ENCODE measurements at regions not wholly inside any gene's neighbourhood (a gene's known extent, or its start where the extent isn't known, plus 50 kb on each side); places are given as distances from the start of the nearest gene placed in this dataset.
"Not testable (repeated sequence)": the region's sequence is repeated elsewhere in the genome, so short reads cannot be mapped to it uniquely, and the experiment has no call there.

GRCh38 chr16:25443994-25444393 lies 186.3 kb upstream of the ZKSCAN2 start:
- DNase-seq (ENCODE audit: low read depth), result no peak

GRCh38 chr16:25434064-25434463 lies 176.4 kb upstream of the ZKSCAN2 start:
- DNase-seq (ENCODE audit: low read depth), result no peak

- DNase-seq (ENCODE audit: low read depth), result no peak
Measured at GRCh38 chr16:25433388-25433787, 175.7 kb upstream of the ZKSCAN2 start.

- no peak for DNase-seq (ENCODE audit: low read depth)
Measured at GRCh38 chr16:25431472-25431871, 173.8 kb upstream of the ZKSCAN2 start.

- no peak for DNase-seq (ENCODE audit: low read depth)
Measured at GRCh38 chr16:25426829-25427228, 169.2 kb upstream of the ZKSCAN2 start.

- no peak for DNase-seq (ENCODE audit: low read depth)
Measured at GRCh38 chr16:25419681-25420080, 162.0 kb upstream of the ZKSCAN2 start.

GRCh38 chr16:25419153-25419552 lies 161.5 kb upstream of the ZKSCAN2 start:
- no peak for DNase-seq (ENCODE audit: low read depth)

GRCh38 chr16:25416002-25416401 lies 158.4 kb upstream of the ZKSCAN2 start:
- no peak for DNase-seq (ENCODE audit: low read depth)

GRCh38 chr16:25413975-25414374 lies 156.3 kb upstream of the ZKSCAN2 start:
- no peak for DNase-seq (ENCODE audit: low read depth)

GRCh38 chr16:25413133-25413532 lies 155.5 kb upstream of the ZKSCAN2 start:
- DNase-seq (ENCODE audit: low read depth), result no peak

GRCh38 chr16:25411396-25412081 lies 153.9 kb upstream of the ZKSCAN2 start:
- DNase-seq (ENCODE audit: low read depth), result no peak

- no peak for DNase-seq (ENCODE audit: low read depth)
Measured at GRCh38 chr16:25403852-25404251, 146.2 kb upstream of the ZKSCAN2 start.

GRCh38 chr16:25395528-25395927 lies 137.9 kb upstream of the ZKSCAN2 start:
- DNase-seq (ENCODE audit: low read depth), result no peak

GRCh38 chr16:25390761-25391160 lies 133.1 kb upstream of the ZKSCAN2 start:
- DNase-seq (ENCODE audit: low read depth), result peak; percentile 32

GRCh38 chr16:25374556-25374955 lies 116.9 kb upstream of the ZKSCAN2 start:
- DNase-seq (ENCODE audit: low read depth), result no peak

GRCh38 chr16:25372716-25373115 lies 115.1 kb upstream of the ZKSCAN2 start:
- DNase-seq (ENCODE audit: low read depth), result no peak

- no peak for DNase-seq (ENCODE audit: low read depth)
Measured at GRCh38 chr16:25371342-25371741, 113.7 kb upstream of the ZKSCAN2 start.

GRCh38 chr16:25370541-25370940 lies 112.9 kb upstream of the ZKSCAN2 start:
- DNase-seq (ENCODE audit: low read depth), result no peak

GRCh38 chr16:25367773-25368524 lies 110.3 kb upstream of the ZKSCAN2 start:
- no peak for DNase-seq (ENCODE audit: low read depth)

- no peak for DNase-seq (ENCODE audit: low read depth)
Measured at GRCh38 chr16:25366078-25366477, 108.4 kb upstream of the ZKSCAN2 start.

- DNase-seq (ENCODE audit: low read depth), result not testable (repeated sequence)
Measured at GRCh38 chr16:25359516-25359915, 101.9 kb upstream of the ZKSCAN2 start.

GRCh38 chr16:25344006-25344405 lies 86.4 kb upstream of the ZKSCAN2 start:
- no peak for DNase-seq (ENCODE audit: low read depth)

- DNase-seq (ENCODE audit: low read depth), result no peak
Measured at GRCh38 chr16:25340973-25341372, 83.3 kb upstream of the ZKSCAN2 start.
